ENCODE measurements at regions not wholly inside any gene's neighbourhood (a gene's known extent, or its start where the extent isn't known, plus 50 kb on each side); places are given as distances from the start of the nearest gene placed in this dataset.
A peak's percentile ranks its signal among the peaks of the same experiment; 100 is the strongest.

DNA sequence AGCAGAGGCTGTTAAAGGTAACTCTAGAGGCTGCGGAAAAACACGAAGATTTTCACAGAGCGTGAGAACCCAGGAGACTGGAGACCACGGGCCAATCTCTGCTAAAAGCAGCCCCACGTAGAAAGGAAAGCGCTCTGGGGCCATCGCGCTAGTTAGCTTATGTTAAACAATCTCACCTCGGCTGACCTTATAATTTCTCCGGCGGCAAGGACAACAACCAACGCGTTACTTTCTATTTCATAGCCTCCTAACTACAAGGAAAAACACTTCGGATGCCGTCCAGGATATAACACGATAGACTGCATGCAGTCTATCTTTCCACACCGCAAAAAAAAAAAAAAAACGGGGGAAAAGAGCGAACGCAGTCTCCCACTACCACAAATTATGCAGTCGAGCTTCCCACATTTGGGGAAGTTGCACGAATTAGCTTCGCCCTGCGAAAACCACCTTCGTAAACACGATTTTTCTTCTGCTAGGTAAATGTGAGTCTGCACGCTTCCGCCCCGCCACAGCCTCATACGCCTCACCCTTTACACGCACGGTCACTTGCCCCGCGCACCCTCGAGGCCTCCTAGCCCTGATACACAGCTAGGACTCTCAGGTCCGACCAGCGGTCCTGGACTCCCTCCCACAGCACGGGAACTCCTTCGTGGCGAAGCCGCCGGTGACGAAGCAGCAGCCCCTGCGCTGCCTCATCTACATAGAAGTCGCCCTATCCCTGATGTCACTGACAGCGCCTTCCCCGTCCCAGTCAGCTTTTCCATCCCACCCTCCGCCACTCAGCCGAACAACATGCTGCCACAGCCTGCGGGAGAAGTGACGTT lies 87.8 kb downstream of the PRKAB2 start:
- no peak for TF ChIP-seq CTCF (IDR thresholded peaks at IDR 0.05; ENCODE audit: extremely low read depth, insufficient read depth, missing control alignments)
- peak; percentile 73 for DNase-seq (ENCODE audit: low spot score)
- in situ Hi-C loops (cut with MboI; ENCODE audit: low pct_unique_long_range_greater_than_20kb, low sequenced_read_pairs, unreplicated experiment) = no loop called here

GRCh38 chr1:147083919-147084272 lies 88.4 kb downstream of the PRKAB2 start:
- TF ChIP-seq CTCF (IDR thresholded peaks at IDR 0.05; ENCODE audit: extremely low read depth, insufficient read depth, missing control alignments) = no peak
- in situ Hi-C loops (cut with MboI; ENCODE audit: low pct_unique_long_range_greater_than_20kb, low sequenced_read_pairs, unreplicated experiment) = no loop called here
- DNase-seq (ENCODE audit: low spot score) = no peak

GRCh38 chr1:147080671-147081394 lies 91.4 kb downstream of the PRKAB2 start:
- TF ChIP-seq CTCF (IDR thresholded peaks at IDR 0.05; ENCODE audit: extremely low read depth, insufficient read depth, missing control alignments) = peak; percentile 34
- DNase-seq (ENCODE audit: low spot score) = peak; percentile 36
- in situ Hi-C loops (cut with MboI; ENCODE audit: low pct_unique_long_range_greater_than_20kb, low sequenced_read_pairs, unreplicated experiment) = no loop called here

GRCh38 chr1:147080006-147080661 lies 92.1 kb downstream of the PRKAB2 start:
- no peak for DNase-seq (ENCODE audit: low spot score)
- no peak for TF ChIP-seq CTCF (IDR thresholded peaks at IDR 0.05; ENCODE audit: extremely low read depth, insufficient read depth, missing control alignments)
- in situ Hi-C loops (cut with MboI; ENCODE audit: low pct_unique_long_range_greater_than_20kb, low sequenced_read_pairs, unreplicated experiment) = no loop called here

DNA sequence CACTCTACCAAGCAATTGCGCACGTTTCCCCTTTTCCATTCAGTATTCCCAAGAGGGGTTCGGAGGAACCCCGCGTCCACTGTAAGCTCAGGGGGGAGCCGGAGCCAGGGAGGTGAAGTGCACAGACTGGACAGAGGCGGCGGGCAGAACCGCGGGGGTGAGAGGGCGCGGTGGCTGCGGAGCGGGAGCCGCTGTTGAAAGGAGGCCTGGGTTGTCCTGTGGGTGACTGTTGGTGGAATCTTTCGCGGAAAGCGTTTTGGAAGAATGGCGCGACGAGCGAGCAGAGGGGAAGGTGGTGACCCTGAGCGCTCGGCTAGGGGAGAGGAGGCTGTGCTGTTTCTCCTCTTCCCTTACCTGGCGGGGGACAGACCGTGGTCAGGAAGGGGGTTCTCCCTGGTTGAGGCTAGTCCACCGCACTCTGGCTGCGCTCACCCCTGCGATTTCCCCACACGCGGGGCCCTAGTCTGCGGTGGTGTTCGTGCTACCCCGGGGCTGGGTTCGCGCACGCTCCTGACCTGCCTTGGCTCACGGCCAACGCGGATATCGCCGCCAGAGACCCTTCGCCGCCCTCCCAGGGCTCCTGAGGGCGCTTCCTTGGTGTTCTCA lies 92.8 kb downstream of the PRKAB2 start:
- TF ChIP-seq CTCF (IDR thresholded peaks at IDR 0.05; ENCODE audit: extremely low read depth, insufficient read depth, missing control alignments) = no peak
- DNase-seq (ENCODE audit: low spot score) = no peak
- in situ Hi-C loops (cut with MboI; ENCODE audit: low pct_unique_long_range_greater_than_20kb, low sequenced_read_pairs, unreplicated experiment) = no loop called here
